ENCODE measurements at regions not wholly inside any gene's neighbourhood (a gene's known extent, or its start where the extent isn't known, plus 50 kb on each side); places are given as distances from the start of the nearest gene placed in this dataset.

- TF ChIP-seq CTCF (IDR thresholded peaks at IDR 0.05; ENCODE audit: borderline replicate concordance, extremely low read depth, low read length, poor library complexity, severe bottlenecking) = no peak
- TF ChIP-seq EZH2 (IDR thresholded peaks at IDR 0.05; ENCODE audit: borderline replicate concordance, low read depth, low read length, severe bottlenecking) = no peak
- Histone ChIP-seq H3K79me2 (ENCODE audit: insufficient read depth, low read length) (no peaks in the 10 kb centered on the region), H3K4me3 (ENCODE audit: low read depth in 1 of 2, low read length in 2 of 2) (no peak overlapping the region), H3K9me3 (ENCODE audit: insufficient read depth, low read length, severe bottlenecking) (no peaks in the 10 kb centered on the region), H4K20me1 (ENCODE audit: insufficient read depth, low read length) (no peaks in the 10 kb centered on the region), H3K9ac (ENCODE audit: low read depth, low read length) (no peak overlapping the region), H3K4me1 (ENCODE audit: insufficient read depth, low read length) (no peaks in the 10 kb centered on the region), H3K27ac (ENCODE audit: low read length) (no peak overlapping the region), H2AFZ (ENCODE audit: low read depth, low read length) (no peak overlapping the region), H3K4me2 (ENCODE audit: insufficient read depth, low read length) (no peak overlapping the region), H3K36me3 (ENCODE audit: insufficient read depth, low read length) (no peaks in the 10 kb centered on the region), H3K27me3 (ENCODE audit: insufficient read depth, low read length, poor library complexity) (no peaks in the 10 kb centered on the region)
- DNase-seq (no peak), ATAC-seq (ENCODE audit: insufficient read depth, low read depth) (no peak)
Measured at GRCh38 chr11:95293116-95293515, 62.1 kb upstream of the SESN3 start.

- no peaks in the 10 kb centered on the region for H3K79me2 ChIP-seq (ENCODE audit: insufficient read depth, low read length)
- DNase-seq (no peak), ATAC-seq (ENCODE audit: insufficient read depth, low read depth) (no peak)
- no peak overlapping the region for H3K4me2 ChIP-seq (ENCODE audit: insufficient read depth, low read length)
- H3K4me3 ChIP-seq (ENCODE audit: low read depth in 1 of 2, low read length in 2 of 2) = no peak overlapping the region
- TF ChIP-seq EZH2 (IDR thresholded peaks at IDR 0.05; ENCODE audit: borderline replicate concordance, low read depth, low read length, severe bottlenecking) (no peak), CTCF (IDR thresholded peaks at IDR 0.05; ENCODE audit: borderline replicate concordance, extremely low read depth, low read length, poor library complexity, severe bottlenecking) (no peak)
- H3K36me3 ChIP-seq (ENCODE audit: insufficient read depth, low read length) = no peaks in the 10 kb centered on the region
- H3K4me1 ChIP-seq (ENCODE audit: insufficient read depth, low read length) = no peaks in the 10 kb centered on the region
- H2AFZ ChIP-seq (ENCODE audit: low read depth, low read length) = no peak overlapping the region
- H3K9ac ChIP-seq (ENCODE audit: low read depth, low read length) = no peak overlapping the region
- H4K20me1 ChIP-seq (ENCODE audit: insufficient read depth, low read length) = no peaks in the 10 kb centered on the region
- no peaks in the 10 kb centered on the region for H3K9me3 ChIP-seq (ENCODE audit: insufficient read depth, low read length, severe bottlenecking)
- H3K27me3 ChIP-seq (ENCODE audit: insufficient read depth, low read length, poor library complexity) = no peaks in the 10 kb centered on the region
- H3K27ac ChIP-seq (ENCODE audit: low read length) = no peak overlapping the region
Measured at GRCh38 chr11:95291946-95292345, 60.9 kb upstream of the SESN3 start.

GRCh38 chr11:95289378-95290101 lies 58.5 kb upstream of the SESN3 start:
- no peaks in the 10 kb centered on the region for H3K27me3 ChIP-seq (ENCODE audit: insufficient read depth, low read length, poor library complexity)
- H3K27ac ChIP-seq (ENCODE audit: low read length) = no peak overlapping the region
- H2AFZ ChIP-seq (ENCODE audit: low read depth, low read length) = no peak overlapping the region
- TF ChIP-seq EZH2 (IDR thresholded peaks at IDR 0.05; ENCODE audit: borderline replicate concordance, low read depth, low read length, severe bottlenecking) (no peak), CTCF (IDR thresholded peaks at IDR 0.05; ENCODE audit: borderline replicate concordance, extremely low read depth, low read length, poor library complexity, severe bottlenecking) (no peak)
- H3K9ac ChIP-seq (ENCODE audit: low read depth, low read length) = no peak overlapping the region
- no peaks in the 10 kb centered on the region for H4K20me1 ChIP-seq (ENCODE audit: insufficient read depth, low read length)
- no peaks in the 10 kb centered on the region for H3K9me3 ChIP-seq (ENCODE audit: insufficient read depth, low read length, severe bottlenecking)
- no peak overlapping the region for H3K4me2 ChIP-seq (ENCODE audit: insufficient read depth, low read length)
- H3K4me3 ChIP-seq (ENCODE audit: low read depth in 1 of 2, low read length in 2 of 2) = no peak overlapping the region
- no peak for DNase-seq
- H3K4me1 ChIP-seq (ENCODE audit: insufficient read depth, low read length) = no peaks in the 10 kb centered on the region
- ATAC-seq (ENCODE audit: insufficient read depth, low read depth) = no peak
- H3K79me2 ChIP-seq (ENCODE audit: insufficient read depth, low read length) = no peaks in the 10 kb centered on the region
- no peaks in the 10 kb centered on the region for H3K36me3 ChIP-seq (ENCODE audit: insufficient read depth, low read length)

All from DND-41 (cell line).